Astrocyte (in vitro differentiated cells and primary cell): ENCODE measurements at regions not wholly inside any gene's neighbourhood (a gene's known extent, or its start where the extent isn't known, plus 50 kb on each side); places are given as distances from the start of the nearest gene placed in this dataset.

Source experiments
- DNase-seq: peaks from one replicate; pipeline ENCODE4 v3.0.0-alpha.2; 2010; ENCODE audit warnings: low read depth
- FAIRE-seq: peaks from 2 replicates; lab custom pipeline; 2011; peaks lifted over from hg19 to GRCh38; lab: Jason Lieb, UNC
- H2AFZ ChIP-seq: 2 replicates; pipeline ENCODE4 v1.6.0; 2012; ENCODE audit warnings: low read depth, low read length, inconsistent platforms
- H3K27ac ChIP-seq: 2 replicates; pipeline ENCODE4 v1.5.1; 2011; ENCODE audit warnings: low read depth, low read length, inconsistent platforms
- H3K27me3 ChIP-seq: 2 replicates; pipeline ENCODE4 v1.6.0; 2011; ENCODE audit warnings: low read length, inconsistent platforms; ENCODE audit not compliant: insufficient read depth
- H3K36me3 ChIP-seq: 2 replicates; pipeline ENCODE4 v1.5.1; 2011; ENCODE audit warnings: low read length, inconsistent platforms; ENCODE audit not compliant: insufficient read depth
- H3K4me1 ChIP-seq: 2 replicates; pipeline ENCODE4 v1.5.1; 2011; ENCODE audit warnings: low read length, inconsistent platforms; ENCODE audit not compliant: insufficient read depth
- H3K4me2 ChIP-seq: 2 replicates; pipeline ENCODE4 v1.6.0; 2012; ENCODE audit warnings: low read length, inconsistent platforms
- H3K4me3 ChIP-seq: 2 replicates; pipeline ENCODE4 v1.5.1; 2011; ENCODE audit warnings: low read depth, mild to moderate bottlenecking, low read length, inconsistent platforms; ENCODE audit not compliant: insufficient read depth
- H3K79me2 ChIP-seq: 2 replicates; pipeline ENCODE4 v1.6.0; 2012; ENCODE audit warnings: mild to moderate bottlenecking, low read length, inconsistent platforms; ENCODE audit not compliant: insufficient read depth
- H3K9ac ChIP-seq: 2 replicates; pipeline ENCODE4 v1.6.0; 2012; ENCODE audit warnings: mild to moderate bottlenecking, low read length, inconsistent platforms
- H3K9me3 ChIP-seq: 2 replicates; pipeline ENCODE4 v1.5.1; 2012; ENCODE audit warnings: low read depth, mild to moderate bottlenecking, low read length, inconsistent platforms; ENCODE audit not compliant: insufficient read depth
- H4K20me1 ChIP-seq: 2 replicates; pipeline ENCODE4 v1.6.0; 2012; ENCODE audit warnings: low read length, inconsistent platforms; ENCODE audit not compliant: insufficient read depth
- H3K27ac Mint-ChIP-seq: one replicate; pipeline ENCODE4 v1.8.0; 2021; ENCODE audit warnings: mild to moderate bottlenecking, mixed read lengths; ENCODE audit not compliant: unreplicated experiment
- H3K27me3 Mint-ChIP-seq: one replicate; pipeline ENCODE4 v1.8.0; 2021; ENCODE audit warnings: low read depth, mixed read lengths; ENCODE audit not compliant: unreplicated experiment
- H3K36me3 Mint-ChIP-seq: one replicate; pipeline ENCODE4 v1.8.0; 2021; ENCODE audit warnings: low read depth, mixed read lengths; ENCODE audit not compliant: unreplicated experiment
- H3K4me1 Mint-ChIP-seq: one replicate; pipeline ENCODE4 v1.8.0; 2021; ENCODE audit warnings: low read depth, mixed read lengths; ENCODE audit not compliant: unreplicated experiment
- H3K4me3 Mint-ChIP-seq: one replicate; pipeline ENCODE4 v1.8.0; 2021; ENCODE audit warnings: mild to moderate bottlenecking, moderate library complexity, mixed read lengths; ENCODE audit not compliant: unreplicated experiment
- H3K9me3 Mint-ChIP-seq: one replicate; pipeline ENCODE4 v1.8.0; 2021; ENCODE audit warnings: mild to moderate bottlenecking, mixed read lengths; ENCODE audit not compliant: unreplicated experiment
- CTCF ChIP-seq: IDR thresholded peaks from 2 replicates; pipeline ENCODE4 v1.5.1; 2011; ENCODE audit warnings: low read depth, mild to moderate bottlenecking, inconsistent platforms, low read length, moderate library complexity; ENCODE audit not compliant: insufficient read depth
- EZH2 ChIP-seq: IDR thresholded peaks from 2 replicates; pipeline ENCODE4 v1.6.1; 2012; ENCODE audit warnings: mild to moderate bottlenecking, low read length, inconsistent platforms; ENCODE audit not compliant: insufficient read depth

GRCh38 chr2:104438481-104438880 is 415.4 kb upstream of the POU3F3 start:
- no peak overlapping the region for H3K4me3 Mint-ChIP-seq
- FAIRE-seq: no peak
- peaks cover 3% of the 10 kb centered on the region for H3K4me1 Mint-ChIP-seq

GRCh38 chr2:104443145-104443544 is 410.8 kb upstream of the POU3F3 start:
- Histone ChIP-seq H3K4me2 (no peak overlapping the region), H3K4me3 (no peak overlapping the region), H3K9me3 (no peaks in the 10 kb centered on the region), H3K36me3 (no peaks in the 10 kb centered on the region), H3K27ac (no peak overlapping the region), H3K4me1 (no peaks in the 10 kb centered on the region), H3K9ac (no peak overlapping the region), H3K79me2 (no peaks in the 10 kb centered on the region), H3K27me3 (no peaks in the 10 kb centered on the region), H2AFZ (no peak overlapping the region), H4K20me1 (no peaks in the 10 kb centered on the region)
- H3K27me3 Mint-ChIP-seq: no peaks in the 10 kb centered on the region
- DNase-seq (no peak), FAIRE-seq (no peak)
- no peak overlapping the region for H3K4me3 Mint-ChIP-seq
- H3K4me1 Mint-ChIP-seq: peaks cover 9% of the 10 kb centered on the region
- H3K9me3 Mint-ChIP-seq: no peaks in the 10 kb centered on the region
- TF ChIP-seq EZH2 (no peak), CTCF (no peak)
- H3K27ac Mint-ChIP-seq: no peak overlapping the region
- H3K36me3 Mint-ChIP-seq: no peaks in the 10 kb centered on the region

More at GRCh38 chr2:104438481-104438880, 415.4 kb upstream of the POU3F3 start:
- H4K20me1 ChIP-seq: no peaks in the 10 kb centered on the region
- Mint-ChIP-seq H3K27me3 (no peaks in the 10 kb centered on the region), H3K36me3 (no peaks in the 10 kb centered on the region), H3K27ac (no peak overlapping the region), H3K9me3 (peaks cover 3% of the 10 kb centered on the region)
- H3K79me2 ChIP-seq: no peaks in the 10 kb centered on the region
- H3K9ac ChIP-seq: no peak overlapping the region
- no peaks in the 10 kb centered on the region for H3K36me3 ChIP-seq
- no peak for DNase-seq
- H3K4me3 ChIP-seq: no peak overlapping the region
- no peak for TF ChIP-seq EZH2
- H2AFZ ChIP-seq: no peak overlapping the region
- no peaks in the 10 kb centered on the region for H3K27me3 ChIP-seq
- H3K4me2 ChIP-seq: no peak overlapping the region
- no peaks in the 10 kb centered on the region for H3K4me1 ChIP-seq
- no peaks in the 10 kb centered on the region for H3K9me3 ChIP-seq
- no peak overlapping the region for H3K27ac ChIP-seq

GRCh38 chr2:104444392-104444791 is 409.5 kb upstream of the POU3F3 start:
- no peaks in the 10 kb centered on the region for H4K20me1 ChIP-seq
- no peak overlapping the region for H3K9ac ChIP-seq
- no peak for FAIRE-seq
- no peaks in the 10 kb centered on the region for H3K36me3 ChIP-seq
- no peak overlapping the region for H2AFZ ChIP-seq
- Mint-ChIP-seq H3K4me3 (no peak overlapping the region), H3K4me1 (peaks cover 11% of the 10 kb centered on the region), H3K9me3 (no peaks in the 10 kb centered on the region), H3K36me3 (no peaks in the 10 kb centered on the region), H3K27ac (no peak overlapping the region), H3K27me3 (no peaks in the 10 kb centered on the region)
- no peaks in the 10 kb centered on the region for H3K27me3 ChIP-seq
- H3K79me2 ChIP-seq: no peaks in the 10 kb centered on the region
- H3K27ac ChIP-seq: peak overlapping the region; percentile 11
- TF ChIP-seq CTCF (no peak), EZH2 (no peak)
- DNase-seq: peak; percentile 76
- H3K4me2 ChIP-seq: peak overlapping the region; percentile 32
- H3K9me3 ChIP-seq: no peaks in the 10 kb centered on the region
- no peaks in the 10 kb centered on the region for H3K4me1 ChIP-seq
- H3K4me3 ChIP-seq: no peak overlapping the region
